Heart left ventricle (tissue), 16 donors: ENCODE measurements at regions not wholly inside any gene's neighbourhood (a gene's known extent, or its start where the extent isn't known, plus 50 kb on each side); places are given as distances from the start of the nearest gene placed in this dataset.

Experiments used
- ATAC-seq, 4 donors: fragments of 200-7000 bp; cut with Tn5 transposase; one replicate each; pipeline ENCODE4 v1.9.1; 2020 to 2022; ENCODE audit warnings: moderate library complexity in 4 of 4, mild to moderate bottlenecking in 3 of 4, moderate number of reproducible peaks in 1 of 4
- DNase-seq, 5 donors: peaks; one replicate each; pipeline ENCODE4 v3.0.0-alpha.2; 2020
- H3K27ac ChIP-seq, 12 donors: fragments of 200-600 bp; sonication (generic) in 4 of 12; one replicate each; pipeline versions ENCODE4 v1.5.0 to v1.8.0; 2016 to 2022; ENCODE audit warnings: mild to moderate bottlenecking in 2 of 12
- H3K27me3 ChIP-seq, 9 donors: fragments of 200-600 bp; sonication (generic) in 2 of 9; one replicate each; pipeline versions ENCODE4 v1.5.1 to v1.8.0; 2016 to 2022; ENCODE audit warnings: mild to moderate bottlenecking in 3 of 9
- H3K36me3 ChIP-seq, 9 donors: fragments of 200-600 bp; sonication (generic) in 2 of 9; one replicate each; pipeline versions ENCODE4 v1.5.0 to v1.8.0; 2018 to 2022; ENCODE audit warnings: mild to moderate bottlenecking in 2 of 9
- H3K4me1 ChIP-seq, 12 donors: fragments of 200-600 bp; sonication (generic) in 4 of 12; one replicate each; pipeline versions ENCODE4 v1.5.0 to v1.8.0; 2016 to 2022; ENCODE audit warnings: mild to moderate bottlenecking in 3 of 12
- H3K4me3 ChIP-seq, 12 donors: fragments of 200-600 bp; sonication (generic) in 4 of 12; one replicate each; pipeline versions ENCODE4 v1.5.0 to v1.8.0; 2017 to 2022; ENCODE audit warnings: mild to moderate bottlenecking in 9 of 12, moderate library complexity in 4 of 12
- H3K9me3 ChIP-seq, 12 donors: fragments of 200-600 bp; sonication (generic) in 4 of 12; one replicate each; pipeline versions ENCODE4 v1.5.0 to v1.8.0; 2016 to 2022; ENCODE audit warnings: mild to moderate bottlenecking in 1 of 12
- CTCF ChIP-seq, 12 donors: fragments of 200-600 bp; sonication (generic) in 4 of 12; IDR thresholded peaks; one replicate each; pipeline versions ENCODE4 v1.5.0 to v1.8.0; 2018 to 2022; ENCODE audit warnings: antibody characterized with exemption in 12 of 12, mild to moderate bottlenecking in 5 of 12
- POLR2A ChIP-seq, 2 donors: fragments of 450-650 bp; IDR thresholded peaks; one replicate each; pipeline ENCODE4 v1.6.1; 2017; ENCODE audit warnings: antibody characterized with exemption in 2 of 2, mild to moderate bottlenecking in 2 of 2, moderate library complexity in 2 of 2
- WGBS, 4 donors: extraction: QIAGEN DNeasy Blood & Tissue Kit in 2 of 4; methylation state at CpG; one replicate each; pipeline versions ENCODE4 v1.1.5 to v1.1.7; 2013 to 2018; 5-methylcytosine and 5-hydroxymethylcytosine counted together
- intact Hi-C, 10 donors: fragments of 100-400 bp; cut with DNase I; formaldehyde crosslinking; loops; one replicate each; pipeline versions ENCODE4 v1.11.1 to v1.14.2; 2022
- donor health status: ischemic (EF 13 %, LVEDD 7.1; RV severe dilation, severe dysfunction).
- donor health status: healthy with polysubstance abuse.
- donor health status: DM: no; HTN: yes; CAD: no.
- donor health status: DM: no; HTN: no; CAD: no.
- donor health status: ischemic (EF 25% LVEDD 6.9; RV normal size, moderate dysfunction).
- donor health status: ischemic (EF 25% LVEDD 5.7; RV mildly dilated, moderate dysfunction).
- donor health status: healthy.
- donor health status: DM: yes; HTN: yes; CAD: no.
- donor health status: ischemic (EF 35%, LVEDD 5.7; RV mildly dilated, moderate dysfunction).
- donor health status: nonischemic (EF 11% LVEDD 7.7; RV severe dilation, severe dysfunction).
- donor health status: DM: yes; HTN: yes; CAD: no.
- donor health status: PGD.
- donor health status: ischemic (EF 29% LVEDD 5.4; RV normal size, mild dysfunction).
- donor health status: nonischemic (EF 23%, LVEDD 6.1; RV moderate dilation, normal function).

DNA sequence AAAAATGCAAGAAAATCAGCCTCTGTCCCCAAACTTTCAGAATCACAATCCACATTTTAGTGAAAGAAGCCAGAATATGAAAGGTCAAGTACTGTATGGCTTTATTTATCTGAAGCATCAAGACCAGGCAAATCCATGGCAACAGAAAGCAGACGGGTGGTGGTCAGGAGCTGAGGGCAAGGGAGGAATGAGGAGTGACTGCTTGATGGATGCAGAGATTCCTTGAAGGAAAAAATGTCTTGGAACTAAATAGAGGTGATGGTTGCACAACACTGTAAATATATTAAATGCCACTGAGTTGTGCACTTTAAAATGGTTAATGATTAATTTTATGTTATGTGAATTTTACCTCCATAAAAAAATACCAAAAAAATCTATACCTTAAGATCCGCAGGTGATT is 165.1 kb downstream of the GXYLT1 start:
- Histone ChIP-seq H3K4me3 (no peak overlapping the region), H3K27ac (no peak overlapping the region), H3K27me3 (no peaks in the 10 kb centered on the region), H3K36me3 (no peaks in the 10 kb centered on the region), H3K4me1 (no peaks in the 10 kb centered on the region), H3K9me3 (no peaks in the 10 kb centered on the region)
- ATAC-seq, result no peak
- TF ChIP-seq POLR2A (IDR thresholded peaks at IDR 0.05), result no peak
- TF ChIP-seq CTCF (IDR thresholded peaks at IDR 0.05), result no peak
- intact Hi-C loops, result no loop called here
- DNase-seq, result no peak
- 79 to 89% (median 87%) methylated on average over 2 of the region's 2 CpGs for WGBS, 4 donors

- Histone ChIP-seq H3K27me3 (no peaks in the 10 kb centered on the region), H3K27ac (no peak overlapping the region), H3K9me3 (no peaks in the 10 kb centered on the region), H3K4me3 (no peak overlapping the region), H3K4me1 (no peaks in the 10 kb centered on the region), H3K36me3 (no peaks in the 10 kb centered on the region)
- WGBS, 4 donors, result 71 to 80% (median 72%) methylated on average over 2 of the region's 2 CpGs
- ATAC-seq (no peak), DNase-seq (no peak)
- intact Hi-C loops, result no loop called here
- TF ChIP-seq CTCF (IDR thresholded peaks at IDR 0.05), result no peak
- no peak for TF ChIP-seq POLR2A (IDR thresholded peaks at IDR 0.05)
These were observed 172.1 kb downstream of the GXYLT1 start for GRCh38 chr12:41972598-41972997.

DNA sequence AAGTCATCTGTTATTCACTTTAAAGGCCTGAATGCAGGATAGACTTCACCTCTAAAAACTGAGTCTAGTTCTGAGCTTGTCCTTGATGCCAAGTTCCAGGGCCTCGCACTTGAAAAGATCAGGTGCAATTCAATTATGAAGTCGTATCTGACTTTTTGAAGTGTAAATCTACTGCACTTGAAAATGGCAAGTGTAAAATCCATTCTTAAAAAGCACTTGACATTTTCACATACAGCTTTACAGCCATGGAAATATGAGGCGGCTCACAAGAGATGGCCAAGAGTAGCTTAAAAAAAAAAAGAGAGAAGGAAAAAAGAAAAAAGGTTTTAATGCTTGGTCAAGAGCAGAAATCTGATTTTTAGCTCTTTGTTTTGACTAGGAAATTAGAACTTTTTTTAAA is 172.5 kb downstream of the GXYLT1 start:
- no peaks in the 10 kb centered on the region for H3K27me3 ChIP-seq
- DNase-seq (no peak), ATAC-seq (no peak)
- intact Hi-C loops, result no loop called here
- no peaks in the 10 kb centered on the region for H3K36me3 ChIP-seq
- H3K4me1 ChIP-seq, result no peaks in the 10 kb centered on the region
- no peak overlapping the region for H3K4me3 ChIP-seq
- H3K9me3 ChIP-seq, result no peaks in the 10 kb centered on the region
- 39 to 49% (median 45%) methylated on average over 3 of the region's 3 CpGs for WGBS, 4 donors
- H3K27ac ChIP-seq, result no peak overlapping the region
- TF ChIP-seq CTCF (IDR thresholded peaks at IDR 0.05) (no peak), POLR2A (IDR thresholded peaks at IDR 0.05) (no peak)

GRCh38 chr12:41970744-41971143 is 173.9 kb downstream of the GXYLT1 start:
- ATAC-seq, result no peak
- Histone ChIP-seq H3K4me3 (no peak overlapping the region), H3K27me3 (no peaks in the 10 kb centered on the region), H3K36me3 (no peaks in the 10 kb centered on the region), H3K4me1 (no peaks in the 10 kb centered on the region), H3K9me3 (no peaks in the 10 kb centered on the region), H3K27ac (no peak overlapping the region)
- DNase-seq, result no peak
- WGBS, 4 donors, result 89 to 100% (median 91%) methylated on average over 2 of the region's 2 CpGs
- intact Hi-C loops, result no loop called here
- TF ChIP-seq CTCF (IDR thresholded peaks at IDR 0.05) (no peak), POLR2A (IDR thresholded peaks at IDR 0.05) (no peak)
